Tongue (tissue), 1 donor: ENCODE measurements at regions not wholly inside any gene's neighbourhood (a gene's known extent, or its start where the extent isn't known, plus 50 kb on each side); places are given as distances from the start of the nearest gene placed in this dataset.
A peak's percentile ranks its signal among the peaks of the same experiment; 100 is the strongest.

Experiments used
- DNase-seq: peaks from one replicate; pipeline ENCODE4 v3.0.0-alpha.2; 2015

- no peak for DNase-seq
These were observed 222.6 kb downstream of the PRDM2 start for GRCh38 chr1:13922466-13923110.

- no peak for DNase-seq
These were observed 226.6 kb downstream of the PRDM2 start for GRCh38 chr1:13926556-13926955.

GRCh38 chr1:13927736-13928135 is 227.7 kb downstream of the PRDM2 start:
- no peak for DNase-seq

GRCh38 chr1:13929313-13929712 is 229.3 kb downstream of the PRDM2 start:
- no peak for DNase-seq

GRCh38 chr1:13930151-13930550 is 230.2 kb downstream of the PRDM2 start:
- DNase-seq: no peak

GRCh38 chr1:13931226-13931625 is 231.2 kb downstream of the PRDM2 start:
- DNase-seq: no peak

- DNase-seq: no peak
These were observed 235.3 kb downstream of the PRDM2 start for GRCh38 chr1:13935336-13935735.

- DNase-seq: no peak
These were observed 241.3 kb downstream of the PRDM2 start for GRCh38 chr1:13941315-13941714.

- no peak for DNase-seq
These were observed 243.1 kb downstream of the PRDM2 start for GRCh38 chr1:13943055-13943454.

- no peak for DNase-seq
These were observed 245.9 kb downstream of the PRDM2 start for GRCh38 chr1:13945856-13946255.

GRCh38 chr1:13947658-13948057 is 247.7 kb downstream of the PRDM2 start:
- no peak for DNase-seq

- no peak for DNase-seq
These were observed 248.4 kb downstream of the PRDM2 start for GRCh38 chr1:13948396-13948795.

GRCh38 chr1:13948888-13949391 is 249.0 kb downstream of the PRDM2 start:
- DNase-seq: peak; percentile 29

GRCh38 chr1:13949546-13949945 is 249.6 kb downstream of the PRDM2 start:
- no peak for DNase-seq

- no peak for DNase-seq
These were observed 250.6 kb downstream of the PRDM2 start for GRCh38 chr1:13950637-13951036.

GRCh38 chr1:13951793-13952751 is 252.1 kb downstream of the PRDM2 start:
- no peak for DNase-seq

- no peak for DNase-seq
These were observed 253.0 kb downstream of the PRDM2 start for GRCh38 chr1:13952985-13953384.

GRCh38 chr1:13956393-13956792 is 256.4 kb downstream of the PRDM2 start:
- peak; percentile 26 for DNase-seq

GRCh38 chr1:13960375-13960987 is 260.5 kb downstream of the PRDM2 start:
- DNase-seq: peak; percentile 86

- no peak for DNase-seq
These were observed 264.8 kb downstream of the PRDM2 start for GRCh38 chr1:13964768-13965167.

- DNase-seq: peak; percentile 94
These were observed 265.9 kb downstream of the PRDM2 start for GRCh38 chr1:13965770-13966398.

- DNase-seq: peak; percentile 32
These were observed 267.7 kb downstream of the PRDM2 start for GRCh38 chr1:13967707-13968106.
